ENCODE measurements at regions not wholly inside any gene's neighbourhood (a gene's known extent, or its start where the extent isn't known, plus 50 kb on each side); places are given as distances from the start of the nearest gene placed in this dataset.

GRCh38 chr2:125491663-125492062 is 1164.3 kb upstream of the GYPC start:
- TF ChIP-seq CTCF (IDR thresholded peaks at IDR 0.05) (no peak), EZH2 (IDR thresholded peaks at IDR 0.05; ENCODE audit: borderline replicate concordance, insufficient read depth, low read depth, low read length, poor library complexity, severe bottlenecking) (no peak)
